GM06990 (cell line): ENCODE measurements at regions not wholly inside any gene's neighbourhood (a gene's known extent, or its start where the extent isn't known, plus 50 kb on each side); places are given as distances from the start of the nearest gene placed in this dataset.
"Not testable (repeated sequence)": the region's sequence is repeated elsewhere in the genome, so short reads cannot be mapped to it uniquely, and the experiment has no call there.

ENCODE experiments used
- DNase-seq: peaks from one replicate; pipeline ENCODE4 v3.0.0-alpha.2; 2011; ENCODE audit not compliant: insufficient read length; ENCODE audit errors: extremely low read depth
- H3K27me3 ChIP-seq: replicated peaks from 2 replicates; pipeline ENCODE4 v1.6.0; 2011; ENCODE audit warnings: low read length; ENCODE audit not compliant: control insufficient read depth, insufficient read depth
- H3K36me3 ChIP-seq: 2 replicates; pipeline ENCODE4 v1.5.1; 2011; ENCODE audit warnings: low read length; ENCODE audit not compliant: control insufficient read depth, insufficient read depth
- H3K4me3 ChIP-seq: replicated peaks from 2 replicates; pipeline ENCODE4 v1.5.1; 2011; ENCODE audit warnings: low read depth, mild to moderate bottlenecking, control low read depth, low read length
- CTCF ChIP-seq: IDR thresholded peaks from 2 replicates; pipeline ENCODE4 v1.5.1; 2011; ENCODE audit warnings: low read length, control low read depth, mild to moderate bottlenecking, inconsistent platforms; ENCODE audit not compliant: insufficient read depth, poor library complexity, severe bottlenecking

GRCh38 chr2:37802899-37803379, 122.1 kb upstream of the RMDN2 start:
- Histone ChIP-seq H3K36me3 (no peaks in the 10 kb centered on the region), H3K4me3 (no peak overlapping the region), H3K27me3 (no peaks in the 10 kb centered on the region)
- DNase-seq = no peak
- TF ChIP-seq CTCF = no peak

- not testable (repeated sequence) for DNase-seq, H3K36me3 ChIP-seq, H3K27me3 ChIP-seq, H3K4me3 ChIP-seq
These were observed 119.1 kb upstream of the RMDN2 start for GRCh38 chr2:37806004-37806403.

GRCh38 chr2:37809525-37809924, 115.6 kb upstream of the RMDN2 start:
- DNase-seq = no peak
- no peaks in the 10 kb centered on the region for H3K36me3 ChIP-seq
- no peaks in the 10 kb centered on the region for H3K27me3 ChIP-seq
- H3K4me3 ChIP-seq = no peak overlapping the region
- TF ChIP-seq CTCF = peak; percentile 27

- no peak for TF ChIP-seq CTCF
- no peak for DNase-seq
- no peaks in the 10 kb centered on the region for H3K27me3 ChIP-seq
These were observed 115.0 kb upstream of the RMDN2 start for GRCh38 chr2:37809931-37810570.

GRCh38 chr2:37812414-37812813, 112.7 kb upstream of the RMDN2 start:
- no peak for DNase-seq
- H3K27me3 ChIP-seq = no peaks in the 10 kb centered on the region
- TF ChIP-seq CTCF = no peak
- no peak overlapping the region for H3K4me3 ChIP-seq
- H3K36me3 ChIP-seq = no peaks in the 10 kb centered on the region

More at GRCh38 chr2:37809931-37810570, 115.0 kb upstream of the RMDN2 start:
- Histone ChIP-seq H3K4me3 (no peak overlapping the region), H3K36me3 (no peaks in the 10 kb centered on the region)

GRCh38 chr2:37812941-37813730, 112.0 kb upstream of the RMDN2 start:
- no peaks in the 10 kb centered on the region for H3K27me3 ChIP-seq
- H3K4me3 ChIP-seq = no peak overlapping the region
- no peak for DNase-seq
- no peaks in the 10 kb centered on the region for H3K36me3 ChIP-seq
- TF ChIP-seq CTCF = no peak
